GM12878 (cell line): ENCODE measurements at regions not wholly inside any gene's neighbourhood (a gene's known extent, or its start where the extent isn't known, plus 50 kb on each side); places are given as distances from the start of the nearest gene placed in this dataset.

ENCODE experiments used
- ATAC-seq: fragments of 200-7000 bp; cut with Tn5 transposase; 3 replicates; pipeline ENCODE4 v1.9.1; 2020; ENCODE audit warnings: mild to moderate bottlenecking, moderate library complexity
- BruUV-seq: library from RNA; stranded (reverse); fragments of 400-500 nt; replicated peaks from 2 replicates; lab custom pipeline; 2021; lab: Mats Ljungman, UMichigan
- CTCF ChIA-PET: fragments of 300-600 bp; sonication (Branson Sonifier 250); formaldehyde crosslinking; extraction: SDS; loops from one replicate; lab custom pipeline; 2021; ENCODE audit warnings: inconsistent platforms; lab: Yijun Ruan, JAX
- POLR2A ChIA-PET: fragments of 350-600 bp; formaldehyde crosslinking; extraction: SDS; loops from one replicate; lab custom pipeline; 2021; ENCODE audit warnings: inconsistent platforms; lab: Charles Lee
- RAD21 ChIA-PET: fragments of 300-600 bp; sonication (Branson Sonifier 250); formaldehyde crosslinking; loops from one replicate; lab custom pipeline; 2023; ENCODE audit warnings: antibody characterized with exemption; ENCODE audit not compliant: unreplicated experiment; lab: Charles Lee
- SMC1A ChIA-PET: fragments of 300-600 bp; sonication (Branson Sonifier 250); formaldehyde crosslinking; loops from one replicate; lab custom pipeline; 2023; ENCODE audit not compliant: unreplicated experiment, uncharacterized antibody; lab: Charles Lee
- DNase-seq: peaks from one replicate; pipeline ENCODE4 v3.0.0-alpha.2; 2011; ENCODE audit warnings: low read depth, low spot score
- FAIRE-seq: peaks from 3 replicates; lab custom pipeline; 2011; peaks lifted over from hg19 to GRCh38; lab: Jason Lieb, UNC
- H2AFZ ChIP-seq: 2 replicates; pipeline ENCODE4 v1.6.0; 2011; ENCODE audit warnings: low read depth, low read length, control low read depth; ENCODE audit not compliant: control insufficient read depth
- H3K27ac ChIP-seq: 2 replicates; pipeline ENCODE4 v1.5.1; 2011; ENCODE audit warnings: control low read depth; ENCODE audit not compliant: control insufficient read depth, insufficient read depth
- H3K27me3 ChIP-seq, 2 experiments: replicated peaks in 1 of 2; 2 replicates each; pipeline versions ENCODE4 v1.6.0 to v1.6.1; 2011; ENCODE audit warnings: low read length in 1 of 2; ENCODE audit not compliant: control insufficient read depth in 2 of 2, insufficient read depth in 2 of 2
- H3K36me3 ChIP-seq, 2 experiments: 2 replicates each; pipeline ENCODE4 v1.5.1; 2011; ENCODE audit warnings: low read length in 1 of 2; ENCODE audit not compliant: control insufficient read depth in 2 of 2, insufficient read depth in 2 of 2
- H3K4me1 ChIP-seq: 2 replicates; pipeline ENCODE4 v1.6.1; 2011; ENCODE audit warnings: mild to moderate bottlenecking, low read length, moderate library complexity, mixed read lengths; ENCODE audit not compliant: control insufficient read depth, insufficient read depth
- H3K4me2 ChIP-seq: 2 replicates; pipeline ENCODE4 v1.6.0; 2011; ENCODE audit warnings: control low read depth; ENCODE audit not compliant: control insufficient read depth, insufficient read depth
- H3K4me3 ChIP-seq: fragments of 200-600 bp; sonication (generic); 2 replicates; pipeline ENCODE4 v1.5.1; 2016
- H3K79me2 ChIP-seq: 2 replicates; pipeline ENCODE4 v1.6.0; 2011; ENCODE audit warnings: low read length; ENCODE audit not compliant: control insufficient read depth, insufficient read depth
- H3K9ac ChIP-seq: 2 replicates; pipeline ENCODE4 v1.8.0; 2011; ENCODE audit warnings: low read length, control low read depth, mixed read lengths; ENCODE audit not compliant: control insufficient read depth, insufficient read depth
- H3K9me3 ChIP-seq: replicated peaks from 3 replicates; pipeline ENCODE4 v1.5.1; 2011; ENCODE audit warnings: mild to moderate bottlenecking, low read length; ENCODE audit not compliant: control insufficient read depth, insufficient read depth
- H4K20me1 ChIP-seq: 2 replicates; pipeline ENCODE4 v1.6.0; 2011; ENCODE audit not compliant: control insufficient read depth, insufficient read depth
- ATF2 ChIP-seq: IDR thresholded peaks from 2 replicates; pipeline ENCODE4 v1.6.1; 2012; ENCODE audit warnings: low read length, inconsistent platforms
- BACH1 ChIP-seq: fragments of 450-650 bp; IDR thresholded peaks from 2 replicates; pipeline ENCODE4 v1.6.1; 2017; ENCODE audit warnings: mild to moderate bottlenecking, borderline replicate concordance
- BRCA1 ChIP-seq: IDR thresholded peaks from 2 replicates; pipeline ENCODE4 v1.6.1; 2011; ENCODE audit warnings: low read depth, low read length, improper control_type of control experiment
- EED ChIP-seq: sonication (generic); IDR thresholded peaks from 2 replicates; pipeline ENCODE4 v1.6.1; 2016; ENCODE audit warnings: antibody characterized with exemption, low read depth
- ESRRA ChIP-seq: IDR thresholded peaks from 2 replicates; pipeline ENCODE4 v1.6.1; 2012; ENCODE audit warnings: mild to moderate bottlenecking, low read length, improper control_type of control experiment
- FOXM1 ChIP-seq: IDR thresholded peaks from 2 replicates; pipeline ENCODE4 v1.6.1; 2012; ENCODE audit warnings: low read depth, mild to moderate bottlenecking, inconsistent platforms, low read length, moderate library complexity
- HDGF ChIP-seq: fragments of 450-650 bp; IDR thresholded peaks from 2 replicates; pipeline ENCODE4 v1.6.1; 2016; ENCODE audit warnings: antibody characterized with exemption
- RAD51 ChIP-seq: fragments of 450-650 bp; IDR thresholded peaks from 2 replicates; pipeline ENCODE4 v1.6.1; 2016; ENCODE audit warnings: moderate library complexity, mild to moderate bottlenecking, inconsistent platforms
- RBBP5 ChIP-seq: fragments of 200-600 bp; sonication (generic); conservative IDR thresholded peaks from 2 replicates; pipeline ENCODE4 v1.6.1; 2016
- SIX5 ChIP-seq: IDR thresholded peaks from 2 replicates; pipeline ENCODE4 v1.6.1; 2011; ENCODE audit warnings: mild to moderate bottlenecking, low read depth, low read length, moderate library complexity; ENCODE audit not compliant: severe bottlenecking
- STAT1 ChIP-seq: fragments of 450-650 bp; conservative IDR thresholded peaks from 2 replicates; pipeline ENCODE4 v1.6.1; 2014; ENCODE audit warnings: antibody characterized with exemption, mild to moderate bottlenecking
- TARDBP ChIP-seq: IDR thresholded peaks from 2 replicates; pipeline ENCODE4 v1.6.1; 2016; ENCODE audit warnings: borderline replicate concordance
- ZNF207 ChIP-seq: fragments of 450-650 bp; IDR thresholded peaks from 2 replicates; pipeline ENCODE4 v1.6.1; 2014; ENCODE audit warnings: antibody characterized with exemption, mild to moderate bottlenecking, borderline replicate concordance
- WGBS: methylation state at CpG from one replicate; pipeline ENCODE4 v1.1.6; 2016; ENCODE audit warnings: low lambda C conversion rate; ENCODE audit not compliant: insufficient replicate concordance, insufficient coverage; ENCODE audit errors: missing lambda C conversion rate; 5-methylcytosine and 5-hydroxymethylcytosine counted together
- in situ Hi-C: fragments of 300-500 bp; cut with MboI; formaldehyde crosslinking; loops from 9 replicates; pipeline ENCODE4 v1.14.3; 2018; ENCODE audit warnings: mixed read lengths
- intact Hi-C: fragments of 100-400 bp; cut with micrococcal nuclease; formaldehyde crosslinking; loops from one replicate; pipeline ENCODE4 v1.14.2; 2022; ENCODE audit not compliant: unreplicated experiment
- TF ChIP-seq, protein P1 (sequence below): IDR thresholded peaks from 2 replicates; pipeline ENCODE4 v1.6.1; 2012; ENCODE audit warnings: improper control_type of control experiment, low read depth, low read length; ENCODE audit not compliant: insufficient replicate concordance
- TF ChIP-seq, protein P2 (sequence below): IDR thresholded peaks from 2 replicates; pipeline ENCODE4 v1.6.1; 2012; ENCODE audit warnings: low read depth, low read length, improper control_type of control experiment

GRCh38 chr13:89923052-89923451 is 1424.4 kb upstream of the MIR17HG start (continued):
- TF ChIP-seq ATF2, result no peak

GRCh38 chr13:89923736-89924135 is 1423.8 kb upstream of the MIR17HG start:
- Histone ChIP-seq H2AFZ (no peak overlapping the region), H3K4me2 (no peak overlapping the region), H4K20me1 (no peaks in the 10 kb centered on the region), H3K36me3 (no peaks in the 10 kb centered on the region), H3K4me1 (no peaks in the 10 kb centered on the region), H3K4me3 (no peak overlapping the region), H3K79me2 (no peaks in the 10 kb centered on the region), H3K27ac (no peak overlapping the region), H3K9ac (no peak overlapping the region), H3K9me3 (no peaks in the 10 kb centered on the region), H3K27me3 (no peaks in the 10 kb centered on the region)
- BruUV-seq, result no TSS peak
- no peak for ATAC-seq
- DNase-seq, result no peak
- in situ Hi-C loops (no loop called here), intact Hi-C loops (loop anchor here (10.0 kb wide), 3 partner anchors 559 to 941 kb away; no protein-coding TSS in a partner anchor)
- ChIA-PET POLR2A (no interaction called here), CTCF (interaction anchor here (0.6 to 1.3 kb wide), 3 partner anchors 186 to 944 kb away, joined by 3 read pairs; no protein-coding TSS in a partner anchor), SMC1A (interaction anchor here (0.6 kb wide), 1 partner anchor 1318 kb away, joined by 3 read pairs; no protein-coding TSS in a partner anchor), RAD21 (no interaction called here)
- no peak for FAIRE-seq
- 35% methylated on average over 2 of the region's 2 CpGs for WGBS
- TF ChIP-seq HDGF (no peak), SIX5 (no peak), RBBP5 (no peak), ESRRA (no peak), TARDBP (no peak), BACH1 (no peak), BRCA1 (no peak), RAD51 (no peak), EED (no peak), FOXM1 (no peak), STAT1 (no peak), ZNF207 (no peak)
- TF ChIP-seq, protein P1, sequence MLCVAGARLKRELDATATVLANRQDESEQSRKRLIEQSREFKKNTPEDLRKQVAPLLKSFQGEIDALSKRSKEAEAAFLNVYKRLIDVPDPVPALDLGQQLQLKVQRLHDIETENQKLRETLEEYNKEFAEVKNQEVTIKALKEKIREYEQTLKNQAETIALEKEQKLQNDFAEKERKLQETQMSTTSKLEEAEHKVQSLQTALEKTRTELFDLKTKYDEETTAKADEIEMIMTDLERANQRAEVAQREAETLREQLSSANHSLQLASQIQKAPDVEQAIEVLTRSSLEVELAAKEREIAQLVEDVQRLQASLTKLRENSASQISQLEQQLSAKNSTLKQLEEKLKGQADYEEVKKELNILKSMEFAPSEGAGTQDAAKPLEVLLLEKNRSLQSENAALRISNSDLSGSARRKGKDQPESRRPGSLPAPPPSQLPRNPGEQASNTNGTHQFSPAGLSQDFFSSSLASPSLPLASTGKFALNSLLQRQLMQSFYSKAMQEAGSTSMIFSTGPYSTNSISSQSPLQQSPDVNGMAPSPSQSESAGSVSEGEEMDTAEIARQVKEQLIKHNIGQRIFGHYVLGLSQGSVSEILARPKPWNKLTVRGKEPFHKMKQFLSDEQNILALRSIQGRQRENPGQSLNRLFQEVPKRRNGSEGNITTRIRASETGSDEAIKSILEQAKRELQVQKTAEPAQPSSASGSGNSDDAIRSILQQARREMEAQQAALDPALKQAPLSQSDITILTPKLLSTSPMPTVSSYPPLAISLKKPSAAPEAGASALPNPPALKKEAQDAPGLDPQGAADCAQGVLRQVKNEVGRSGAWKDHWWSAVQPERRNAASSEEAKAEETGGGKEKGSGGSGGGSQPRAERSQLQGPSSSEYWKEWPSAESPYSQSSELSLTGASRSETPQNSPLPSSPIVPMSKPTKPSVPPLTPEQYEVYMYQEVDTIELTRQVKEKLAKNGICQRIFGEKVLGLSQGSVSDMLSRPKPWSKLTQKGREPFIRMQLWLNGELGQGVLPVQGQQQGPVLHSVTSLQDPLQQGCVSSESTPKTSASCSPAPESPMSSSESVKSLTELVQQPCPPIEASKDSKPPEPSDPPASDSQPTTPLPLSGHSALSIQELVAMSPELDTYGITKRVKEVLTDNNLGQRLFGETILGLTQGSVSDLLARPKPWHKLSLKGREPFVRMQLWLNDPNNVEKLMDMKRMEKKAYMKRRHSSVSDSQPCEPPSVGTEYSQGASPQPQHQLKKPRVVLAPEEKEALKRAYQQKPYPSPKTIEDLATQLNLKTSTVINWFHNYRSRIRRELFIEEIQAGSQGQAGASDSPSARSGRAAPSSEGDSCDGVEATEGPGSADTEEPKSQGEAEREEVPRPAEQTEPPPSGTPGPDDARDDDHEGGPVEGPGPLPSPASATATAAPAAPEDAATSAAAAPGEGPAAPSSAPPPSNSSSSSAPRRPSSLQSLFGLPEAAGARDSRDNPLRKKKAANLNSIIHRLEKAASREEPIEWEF, result no peak
- TF ChIP-seq, protein P2, sequence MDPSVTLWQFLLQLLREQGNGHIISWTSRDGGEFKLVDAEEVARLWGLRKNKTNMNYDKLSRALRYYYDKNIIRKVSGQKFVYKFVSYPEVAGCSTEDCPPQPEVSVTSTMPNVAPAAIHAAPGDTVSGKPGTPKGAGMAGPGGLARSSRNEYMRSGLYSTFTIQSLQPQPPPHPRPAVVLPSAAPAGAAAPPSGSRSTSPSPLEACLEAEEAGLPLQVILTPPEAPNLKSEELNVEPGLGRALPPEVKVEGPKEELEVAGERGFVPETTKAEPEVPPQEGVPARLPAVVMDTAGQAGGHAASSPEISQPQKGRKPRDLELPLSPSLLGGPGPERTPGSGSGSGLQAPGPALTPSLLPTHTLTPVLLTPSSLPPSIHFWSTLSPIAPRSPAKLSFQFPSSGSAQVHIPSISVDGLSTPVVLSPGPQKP, result no peak
